ENCODE measurements at regions not wholly inside any gene's neighbourhood (a gene's known extent, or its start where the extent isn't known, plus 50 kb on each side); places are given as distances from the start of the nearest gene placed in this dataset.

DNA sequence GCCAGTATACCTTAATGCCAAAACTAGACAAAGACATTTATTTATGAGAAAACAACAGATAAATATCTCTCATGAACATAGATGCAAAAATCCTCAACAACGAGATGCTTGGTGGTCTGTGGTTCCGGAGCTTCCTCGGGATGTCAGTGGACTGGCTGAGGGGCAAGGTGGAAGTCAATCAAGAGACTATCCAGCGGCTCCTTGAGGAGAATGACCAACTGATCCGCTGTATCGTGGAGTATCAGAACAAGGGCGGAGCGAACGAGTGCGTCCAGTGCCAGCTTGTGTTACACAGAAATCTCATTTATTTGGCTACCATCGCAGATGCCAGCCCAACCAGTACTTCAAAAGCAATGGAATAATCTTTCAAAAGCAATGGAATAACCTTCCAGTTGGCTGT is 60.0 kb upstream of the PARD3 start:
- no peak for TF ChIP-seq CTCF (IDR thresholded peaks at IDR 0.05)
- no peak for TF ChIP-seq POLR2A (IDR thresholded peaks at IDR 0.05)
